ENCODE measurements at regions not wholly inside any gene's neighbourhood (a gene's known extent, or its start where the extent isn't known, plus 50 kb on each side); places are given as distances from the start of the nearest gene placed in this dataset.
"Not testable (repeated sequence)": the region's sequence is repeated elsewhere in the genome, so short reads cannot be mapped to it uniquely, and the experiment has no call there.

GRCh38 chr5:72692651-72693442 is 123.6 kb upstream of the TNPO1 start:
- no peak for DNase-seq (ENCODE audit: low spot score)

DNA sequence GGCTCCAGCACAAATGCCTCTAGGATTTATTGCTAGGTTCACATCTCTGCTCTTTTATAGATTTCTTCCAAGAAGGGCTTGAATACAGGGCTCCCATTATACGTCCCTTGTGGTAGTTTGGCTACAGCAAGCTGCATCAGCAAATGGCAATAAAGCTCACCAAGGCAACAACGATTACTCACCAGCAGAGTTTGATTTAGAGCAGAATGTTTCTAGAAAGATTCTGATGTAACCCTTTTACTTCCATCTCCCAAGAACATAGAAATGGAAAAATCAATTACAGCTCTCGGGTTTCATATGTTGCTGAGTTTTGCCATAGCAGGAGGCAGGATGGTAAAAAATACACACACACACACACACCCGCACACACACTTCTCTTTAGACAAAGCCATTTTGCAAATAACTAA is 124.2 kb upstream of the TNPO1 start:
- no peak for DNase-seq (ENCODE audit: low spot score)

GRCh38 chr5:72691751-72692150 is 124.7 kb upstream of the TNPO1 start:
- no peak for DNase-seq (ENCODE audit: low spot score)

DNA sequence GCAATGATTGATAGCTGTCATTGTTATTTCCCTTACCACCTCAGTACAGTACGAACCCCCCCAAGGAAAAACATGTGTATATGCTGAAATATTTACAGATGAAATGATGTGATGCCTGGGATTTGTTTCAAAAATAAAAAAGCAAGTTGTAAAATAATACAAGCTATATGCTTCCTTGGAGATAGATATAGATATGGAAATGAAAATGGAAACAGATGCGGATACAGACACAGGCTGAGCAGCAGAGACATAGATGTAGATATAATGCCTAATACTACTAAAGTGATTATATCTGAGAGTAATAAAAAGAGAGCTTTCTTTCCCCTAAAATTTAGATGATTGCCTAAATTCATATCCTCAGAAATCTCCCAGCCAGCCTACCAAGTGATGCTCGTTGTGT is 127.5 kb upstream of the TNPO1 start:
- DNase-seq (ENCODE audit: low spot score) = no peak

- DNase-seq (ENCODE audit: low spot score) = no peak
Measured at GRCh38 chr5:72687288-72687687, 129.2 kb upstream of the TNPO1 start.

DNA sequence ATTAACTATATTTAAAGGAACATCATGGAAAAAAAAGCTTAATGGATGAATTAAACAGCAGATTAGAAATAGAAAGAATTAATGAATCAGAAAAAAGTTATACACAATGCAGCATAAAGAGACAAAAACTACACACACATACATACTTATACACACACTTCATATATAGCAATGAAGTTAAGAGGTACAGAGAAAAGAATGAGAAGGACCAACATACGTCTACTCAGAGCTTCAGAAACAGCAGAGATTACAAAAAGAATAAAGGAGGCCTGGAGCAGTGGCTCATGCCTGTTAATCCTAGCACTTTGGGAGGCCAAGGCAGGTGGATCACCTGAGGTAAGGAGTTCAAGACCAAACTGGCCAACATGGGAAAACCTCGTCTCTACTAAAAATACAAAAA is 133.9 kb upstream of the TNPO1 start:
- no peak for DNase-seq (ENCODE audit: low spot score)

DNA sequence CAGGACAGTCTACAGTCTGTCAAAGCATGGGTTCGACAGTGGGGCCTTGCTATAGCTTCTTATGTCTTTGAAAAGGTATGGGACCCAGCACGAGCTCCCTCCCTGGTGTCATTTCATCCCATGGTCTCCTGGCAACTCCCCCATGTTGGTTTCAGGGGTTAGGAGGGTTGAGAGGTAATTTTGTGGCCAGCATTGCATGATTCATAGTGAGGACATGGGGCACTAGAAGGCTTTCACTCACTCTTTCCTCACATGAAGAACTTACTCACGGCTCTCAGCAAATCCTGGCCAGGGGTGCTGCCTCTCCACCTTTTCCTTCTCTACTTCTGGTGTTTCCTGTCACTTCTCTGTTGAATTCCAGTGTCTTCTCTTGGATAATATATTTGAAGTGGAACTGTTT is 134.7 kb upstream of the TNPO1 start:
- no peak for DNase-seq (ENCODE audit: low spot score)

- DNase-seq (ENCODE audit: low spot score) = no peak
Measured at GRCh38 chr5:72677447-72677846, 139.0 kb upstream of the TNPO1 start.

DNA sequence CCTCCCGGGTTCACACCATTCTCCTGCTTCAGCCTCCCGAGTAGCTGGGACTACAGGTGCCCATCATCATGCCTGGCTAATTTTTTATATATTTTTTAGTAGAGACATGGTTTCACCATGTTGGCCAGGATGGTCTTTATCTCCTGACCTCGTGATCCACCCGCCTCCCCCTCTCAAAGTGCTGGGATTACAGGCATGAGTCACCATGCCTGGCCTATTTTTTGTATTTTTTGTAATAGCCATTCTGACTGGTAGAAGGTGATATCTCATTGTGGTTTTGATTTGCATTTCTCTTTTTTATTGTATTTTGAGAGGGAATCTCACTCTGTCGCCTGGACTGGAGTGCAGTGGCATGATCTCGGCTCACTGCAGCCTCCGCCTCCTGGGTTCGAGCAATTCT is 139.6 kb upstream of the TNPO1 start:
- not testable (repeated sequence) for DNase-seq (ENCODE audit: low spot score)

- no peak for DNase-seq (ENCODE audit: low spot score)
Measured at GRCh38 chr5:72673623-72674022, 142.8 kb upstream of the TNPO1 start.

DNA sequence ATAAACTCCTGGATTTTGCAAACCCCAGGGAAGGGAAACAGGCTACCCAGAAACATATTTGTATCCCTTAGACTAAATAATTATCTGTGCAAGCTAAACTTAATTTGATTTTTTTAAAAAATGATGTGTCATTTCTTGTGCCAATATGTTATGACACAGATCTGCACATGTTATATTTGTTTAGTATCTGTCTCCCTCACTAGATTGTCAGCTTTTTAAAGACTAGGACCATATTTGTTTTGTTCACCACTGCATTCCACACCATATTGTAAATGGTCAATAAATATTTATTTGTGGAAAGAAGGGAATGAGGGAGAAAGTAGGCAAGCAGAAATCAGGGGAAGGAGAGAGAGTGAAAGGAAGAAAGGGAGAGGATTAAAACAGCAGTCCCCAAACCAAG is 143.3 kb upstream of the TNPO1 start:
- DNase-seq (ENCODE audit: low spot score) = no peak

GRCh38 chr5:72667708-72668107 is 148.8 kb upstream of the TNPO1 start:
- DNase-seq (ENCODE audit: low spot score) = no peak

DNA sequence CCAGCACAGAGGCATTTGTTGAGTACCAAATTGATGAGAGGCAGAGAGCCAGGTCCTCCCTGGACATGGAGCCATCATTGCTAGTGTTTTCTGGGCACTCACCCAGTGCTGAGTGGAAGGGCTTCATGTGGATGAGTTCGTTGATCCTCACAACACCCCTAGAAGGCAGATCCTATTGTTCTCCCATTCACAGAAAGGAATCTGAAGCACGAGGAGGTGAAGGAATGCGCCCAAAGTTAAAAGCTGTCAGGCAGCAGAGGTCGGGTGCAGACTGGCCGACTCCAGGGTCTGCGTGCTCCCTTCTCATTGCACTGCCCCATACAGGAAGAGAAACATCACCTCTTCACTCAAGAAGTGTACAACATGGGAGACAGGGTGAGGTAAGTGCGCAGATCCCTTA is 153.5 kb upstream of the TNPO1 start:
- no peak for DNase-seq (ENCODE audit: low spot score)

DNA sequence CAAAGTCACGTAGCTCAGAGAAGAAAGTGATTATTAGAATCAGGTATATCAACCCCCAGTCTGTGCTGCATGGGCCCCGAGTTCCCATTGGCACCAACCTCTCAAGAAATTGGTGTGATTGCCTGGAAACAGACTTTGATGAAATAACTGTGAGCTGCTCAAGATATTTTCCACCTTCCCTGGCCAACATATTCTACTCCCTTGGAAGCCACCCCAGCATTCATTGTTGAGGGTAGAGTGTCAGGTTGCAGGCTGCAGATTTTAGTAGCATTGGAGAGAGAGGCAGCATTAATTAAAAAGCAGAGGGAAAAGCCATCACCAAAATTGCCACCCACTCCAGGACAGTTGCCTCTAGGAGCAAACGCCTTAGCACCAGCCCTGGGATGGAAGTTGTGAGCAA is 154.2 kb upstream of the TNPO1 start:
- no peak for DNase-seq (ENCODE audit: low spot score)

- DNase-seq (ENCODE audit: low spot score) = no peak
Measured at GRCh38 chr5:72661405-72661804, 154.2 kb upstream of the ZNF366 start.

DNA sequence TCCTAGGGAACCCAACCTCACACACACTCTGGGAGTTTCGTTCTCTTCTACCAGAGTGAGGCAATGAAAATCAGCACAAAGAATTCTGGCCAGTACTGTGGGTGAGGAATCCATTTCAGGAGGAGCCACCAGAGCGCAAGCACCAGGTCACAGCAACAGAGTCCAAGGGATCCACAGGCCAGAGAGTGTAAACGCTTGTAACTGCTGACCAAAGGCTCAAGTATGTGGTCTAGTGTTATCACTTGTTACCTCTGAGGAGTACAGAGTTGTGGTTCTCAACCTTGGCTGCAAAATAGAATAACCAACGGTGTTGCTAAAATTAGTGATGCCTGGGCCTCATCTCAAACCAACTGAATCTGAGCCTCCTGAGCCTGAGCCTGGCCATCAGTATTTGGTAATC is 152.5 kb upstream of the ZNF366 start:
- DNase-seq (ENCODE audit: low spot score) = no peak

- no peak for DNase-seq (ENCODE audit: low spot score)
Measured at GRCh38 chr5:72658761-72659540, 151.7 kb upstream of the ZNF366 start.

- DNase-seq (ENCODE audit: low spot score) = no peak
Measured at GRCh38 chr5:72658161-72658560, 151.0 kb upstream of the ZNF366 start.

- DNase-seq (ENCODE audit: low spot score) = no peak
Measured at GRCh38 chr5:72656756-72657513, 149.7 kb upstream of the ZNF366 start.

DNA sequence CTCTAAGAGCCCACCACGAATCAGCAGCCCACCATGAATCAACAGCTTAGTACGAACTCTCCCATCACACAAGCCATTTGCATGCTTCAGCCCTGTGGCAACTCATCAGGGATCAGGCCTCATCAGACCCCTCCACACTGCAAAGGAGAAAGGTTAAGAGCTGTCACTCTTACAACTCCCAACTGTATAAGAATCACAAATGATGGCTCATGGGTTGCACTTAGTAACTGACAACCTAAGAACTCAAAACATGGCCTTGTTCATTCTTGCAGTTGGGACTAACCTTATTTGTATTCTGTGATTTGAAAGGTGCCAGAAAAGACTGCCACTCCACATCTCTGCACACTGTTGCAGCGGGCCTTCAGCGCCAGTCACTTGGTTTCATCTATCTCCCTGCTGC is 149.1 kb upstream of the ZNF366 start:
- DNase-seq (ENCODE audit: low spot score) = no peak

- no peak for DNase-seq (ENCODE audit: low spot score)
Measured at GRCh38 chr5:72654231-72654630, 147.0 kb upstream of the ZNF366 start.

DNA sequence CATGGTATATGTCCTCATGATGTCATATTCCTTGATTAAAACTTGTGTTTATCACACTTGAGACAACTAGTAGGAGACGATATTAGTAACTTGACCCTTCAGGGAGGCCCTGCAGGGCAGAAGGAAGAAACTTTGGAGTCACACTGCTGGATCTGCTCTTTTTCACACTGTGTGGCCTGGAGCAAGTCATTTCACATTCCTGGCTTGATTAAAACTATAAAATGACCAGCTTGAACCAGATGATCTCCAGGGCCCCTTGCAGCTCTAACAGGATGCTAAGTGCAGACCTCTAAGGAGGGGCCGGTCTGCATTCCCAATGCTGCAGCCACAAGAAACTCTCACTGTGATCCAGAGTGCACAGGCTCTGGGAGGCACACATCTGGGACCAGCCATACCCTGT is 146.4 kb upstream of the ZNF366 start:
- no peak for DNase-seq (ENCODE audit: low spot score)

DNA sequence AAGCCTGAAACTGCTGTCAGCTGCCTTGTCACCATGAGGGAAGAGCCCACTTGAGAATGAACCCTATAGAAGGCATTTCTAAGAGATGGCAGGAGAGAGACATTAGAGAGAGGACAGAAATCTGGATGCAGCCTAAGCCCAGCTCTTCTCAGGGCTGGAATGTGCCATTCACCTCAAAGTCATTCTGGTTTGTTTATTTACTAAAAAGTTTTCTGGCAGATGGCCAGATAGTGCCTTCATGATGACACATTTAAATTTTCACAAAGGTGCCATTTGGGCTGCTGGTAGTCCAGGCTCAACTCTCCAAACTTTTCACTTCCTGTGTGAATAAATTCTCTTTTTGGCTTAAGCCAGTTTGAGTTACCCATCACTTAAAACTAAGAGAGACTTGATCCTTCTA is 144.6 kb upstream of the ZNF366 start:
- no peak for DNase-seq (ENCODE audit: low spot score)

Data from germinal center (tissue), 1 donor.